ENCODE measurements at regions not wholly inside any gene's neighbourhood (a gene's known extent, or its start where the extent isn't known, plus 50 kb on each side); places are given as distances from the start of the nearest gene placed in this dataset.
"Not testable (repeated sequence)": the region's sequence is repeated elsewhere in the genome, so short reads cannot be mapped to it uniquely, and the experiment has no call there.

GRCh38 chr1:121003230-121003629, 113.7 kb downstream of the PPIAL4A start:
- DNase-seq (ENCODE audit: low read depth in 2 of 2), result not testable (repeated sequence)

- not testable (repeated sequence) for DNase-seq (ENCODE audit: low read depth in 2 of 2)
These were observed 117.3 kb downstream of the PPIAL4A start for GRCh38 chr1:121006826-121007225.

- not testable (repeated sequence) for DNase-seq (ENCODE audit: low read depth in 2 of 2)
These were observed 118.2 kb downstream of the PPIAL4A start for GRCh38 chr1:121007755-121008154.

- DNase-seq (ENCODE audit: low read depth in 2 of 2), result not testable (repeated sequence)
These were observed 119.1 kb downstream of the PPIAL4A start for GRCh38 chr1:121008512-121009215.

GRCh38 chr1:121009216-121010057, 119.9 kb downstream of the PPIAL4A start:
- DNase-seq (ENCODE audit: low read depth in 2 of 2), result peak; percentile 24 to 27

- not testable (repeated sequence) for DNase-seq (ENCODE audit: low read depth in 2 of 2)
These were observed 120.6 kb downstream of the PPIAL4A start for GRCh38 chr1:121010141-121010540.

GRCh38 chr1:121013181-121013580, 123.6 kb downstream of the PPIAL4A start:
- DNase-seq (ENCODE audit: low read depth in 2 of 2), result not testable (repeated sequence)

GRCh38 chr1:121016182-121017028, 126.8 kb downstream of the PPIAL4A start:
- peak in 1 of 2 donors; percentile 14 for DNase-seq (ENCODE audit: low read depth in 2 of 2)

GRCh38 chr1:121019715-121020349, 130.3 kb downstream of the PPIAL4A start:
- not testable (repeated sequence) for DNase-seq (ENCODE audit: low read depth in 2 of 2)

GRCh38 chr1:121020350-121021236, 131.0 kb downstream of the PPIAL4A start:
- DNase-seq (ENCODE audit: low read depth in 2 of 2), result not testable (repeated sequence)

GRCh38 chr1:121021716-121022115, 132.1 kb downstream of the PPIAL4A start:
- not testable (repeated sequence) for DNase-seq (ENCODE audit: low read depth in 2 of 2)

- not testable (repeated sequence) for DNase-seq (ENCODE audit: low read depth in 2 of 2)
These were observed 143.4 kb downstream of the PPIAL4A start for GRCh38 chr1:121032878-121033494.

GRCh38 chr1:121036792-121037191, 147.2 kb downstream of the PPIAL4A start:
- DNase-seq (ENCODE audit: low read depth in 2 of 2), result not testable (repeated sequence)

GRCh38 chr1:121040974-121041373, 143.2 kb downstream of the FAM72B start:
- DNase-seq (ENCODE audit: low read depth in 2 of 2), result not testable (repeated sequence)

GRCh38 chr1:121041497-121041896, 142.6 kb downstream of the FAM72B start:
- DNase-seq (ENCODE audit: low read depth in 2 of 2), result not testable (repeated sequence)

- not testable (repeated sequence) for DNase-seq (ENCODE audit: low read depth in 2 of 2)
These were observed 141.3 kb downstream of the FAM72B start for GRCh38 chr1:121042882-121043281.

GRCh38 chr1:121048293-121048752, 135.8 kb downstream of the FAM72B start:
- peak; percentile 3 to 4 for DNase-seq (ENCODE audit: low read depth in 2 of 2)

GRCh38 chr1:121048769-121049443, 135.2 kb downstream of the FAM72B start:
- DNase-seq (ENCODE audit: low read depth in 2 of 2), result not testable (repeated sequence)

- DNase-seq (ENCODE audit: low read depth in 2 of 2), result not testable (repeated sequence)
These were observed 134.0 kb downstream of the FAM72B start for GRCh38 chr1:121050097-121050496.
